ENCODE measurements at regions not wholly inside any gene's neighbourhood (a gene's known extent, or its start where the extent isn't known, plus 50 kb on each side); places are given as distances from the start of the nearest gene placed in this dataset.
"Not testable (repeated sequence)": the region's sequence is repeated elsewhere in the genome, so short reads cannot be mapped to it uniquely, and the experiment has no call there.

DNA sequence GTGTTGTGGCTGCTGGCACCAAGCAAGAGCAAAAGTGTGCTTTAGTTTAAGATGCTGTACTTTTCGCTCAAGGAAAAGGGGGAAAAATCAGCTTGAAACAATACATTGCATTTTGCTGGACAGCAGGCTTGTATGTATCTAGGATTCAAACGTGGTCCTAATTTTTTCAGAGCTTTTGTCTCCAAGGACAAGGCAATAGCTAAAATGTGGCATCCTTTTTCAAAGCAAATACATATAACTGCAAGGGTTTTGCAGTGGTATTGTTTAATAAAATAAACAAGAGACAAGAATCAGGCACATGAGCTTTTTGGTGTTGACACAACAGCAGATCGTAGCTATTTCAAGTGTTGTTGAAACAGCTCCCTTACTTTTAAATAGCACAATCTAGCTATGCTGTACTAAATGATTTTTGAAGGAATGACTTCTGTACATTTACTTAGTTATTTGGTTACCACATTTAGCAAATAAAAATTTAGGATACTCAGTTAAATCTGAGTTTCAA lies 137.0 kb upstream of the HEY2 start:
- H3K27me3 ChIP-seq = no peaks in the 10 kb centered on the region
- no peak for ATAC-seq
- no peaks in the 10 kb centered on the region for H3K9me3 ChIP-seq
- WGBS, 2 donors = 26 to 33% methylated on average over 3 of the region's 3 CpGs
- no peak for FAIRE-seq
- no peak overlapping the region for H3K4me3 ChIP-seq
- TF ChIP-seq CTCF (IDR thresholded peaks at IDR 0.05) = no peak
- intact Hi-C loops (cut with DNase I) = no loop called here
- no peak for DNase-seq
- no peaks in the 10 kb centered on the region for H3K4me1 ChIP-seq
- H3K27ac ChIP-seq = no peak overlapping the region
- no peaks in the 10 kb centered on the region for H3K36me3 ChIP-seq

GRCh38 chr6:125618629-125619028 lies 130.8 kb upstream of the HEY2 start:
- DNase-seq (no peak), ATAC-seq (no peak), FAIRE-seq (no peak)
- Histone ChIP-seq H3K27me3 (no peaks in the 10 kb centered on the region), H3K9me3 (no peaks in the 10 kb centered on the region), H3K36me3 (no peaks in the 10 kb centered on the region), H3K4me3 (no peak overlapping the region), H3K27ac (no peak overlapping the region), H3K4me1 (no peaks in the 10 kb centered on the region)
- WGBS, 2 donors = 43 to 51% methylated on average over 1 of the region's 1 CpG
- TF ChIP-seq CTCF (IDR thresholded peaks at IDR 0.05) = no peak
- intact Hi-C loops (cut with DNase I) = no loop called here

GRCh38 chr6:125623085-125623484 lies 126.3 kb upstream of the HEY2 start:
- no peak for TF ChIP-seq CTCF (IDR thresholded peaks at IDR 0.05)
- no peaks in the 10 kb centered on the region for H3K9me3 ChIP-seq
- H3K4me3 ChIP-seq = no peak overlapping the region
- no peaks in the 10 kb centered on the region for H3K36me3 ChIP-seq
- FAIRE-seq (no peak), ATAC-seq (no peak), DNase-seq (no peak)
- intact Hi-C loops (cut with DNase I) = no loop called here
- no peak overlapping the region for H3K27ac ChIP-seq
- no peaks in the 10 kb centered on the region for H3K27me3 ChIP-seq
- H3K4me1 ChIP-seq = no peaks in the 10 kb centered on the region

DNA sequence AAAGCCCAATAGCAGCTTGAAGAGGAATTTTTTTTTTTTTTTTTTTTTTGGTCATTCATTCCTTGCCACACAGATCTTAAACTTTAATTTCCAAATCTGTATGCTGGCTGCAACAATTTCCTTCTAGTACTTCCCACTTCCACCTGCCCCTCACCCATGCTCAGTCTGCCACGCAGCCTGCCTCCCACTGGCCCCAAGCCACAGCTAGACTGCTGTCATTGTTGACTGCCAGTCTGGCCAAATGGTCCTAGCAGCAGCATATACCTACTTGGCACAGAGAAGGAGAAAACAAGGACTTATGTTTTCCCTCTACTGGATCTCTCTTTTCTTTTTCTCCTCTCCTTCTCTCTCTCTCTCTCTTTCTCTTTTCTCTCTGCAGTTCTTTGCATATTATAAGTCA lies 118.3 kb upstream of the HEY2 start:
- H3K4me1 ChIP-seq = no peaks in the 10 kb centered on the region
- FAIRE-seq (no peak), ATAC-seq (no peak), DNase-seq (no peak)
- TF ChIP-seq CTCF (IDR thresholded peaks at IDR 0.05) = no peak
- H3K36me3 ChIP-seq = no peaks in the 10 kb centered on the region
- H3K27me3 ChIP-seq = no peaks in the 10 kb centered on the region
- WGBS, 2 donors = 33 to 39% methylated on average over 1 of the region's 1 CpG
- H3K27ac ChIP-seq = no peak overlapping the region
- no peak overlapping the region for H3K4me3 ChIP-seq
- no peaks in the 10 kb centered on the region for H3K9me3 ChIP-seq
- intact Hi-C loops (cut with DNase I) = no loop called here

- ATAC-seq; DNase-seq; intact Hi-C loops (cut with DNase I); H3K4me3 ChIP-seq; H3K27me3 ChIP-seq; FAIRE-seq; H3K9me3 ChIP-seq; H3K36me3 ChIP-seq; H3K4me1 ChIP-seq; H3K27ac ChIP-seq: not testable (repeated sequence)
- WGBS, 2 donors = 90 to 93% methylated on average over 2 of the region's 2 CpGs
Measured at GRCh38 chr6:125636011-125636410, 113.4 kb upstream of the HEY2 start.

- no peak overlapping the region for H3K27ac ChIP-seq
- TF ChIP-seq CTCF (IDR thresholded peaks at IDR 0.05) = no peak
- intact Hi-C loops (cut with DNase I) = no loop called here
- H3K4me1 ChIP-seq = no peaks in the 10 kb centered on the region
- no peak overlapping the region for H3K4me3 ChIP-seq
- H3K27me3 ChIP-seq = no peaks in the 10 kb centered on the region
- ATAC-seq = no peak
- H3K36me3 ChIP-seq = no peaks in the 10 kb centered on the region
- H3K9me3 ChIP-seq = no peaks in the 10 kb centered on the region
- WGBS, 2 donors = 85 to 100% methylated on average over 1 of the region's 1 CpG
- DNase-seq = no peak
- no peak for FAIRE-seq
Measured at GRCh38 chr6:125636671-125637070, 112.8 kb upstream of the HEY2 start.
